ENCODE measurements at regions not wholly inside any gene's neighbourhood (a gene's known extent, or its start where the extent isn't known, plus 50 kb on each side); places are given as distances from the start of the nearest gene placed in this dataset.

- CTCF ChIA-PET = no interaction called here
- Histone ChIP-seq H3K9me3 (ENCODE audit: control insufficient read depth, insufficient read depth, low read length) (peaks cover 64% of the 10 kb centered on the region), H3K4me3 (ENCODE audit: low read depth, low read length) (no peak overlapping the region), H3K27me3 (ENCODE audit: control insufficient read depth, insufficient read depth, low read length) (no peaks in the 10 kb centered on the region), H3K27ac (ENCODE audit: low read depth, low read length) (no peak overlapping the region)
- no peak for DNase-seq (ENCODE audit: low read depth, low spot score)
- no peak for TF ChIP-seq CTCF (IDR thresholded peaks at IDR 0.05; ENCODE audit: low read depth, low read length)
- POLR2A ChIA-PET = no interaction called here
Measured at GRCh38 chr6:168198302-168199180, 119.5 kb upstream of the FRMD1 start.

- ChIA-PET POLR2A (no interaction called here), CTCF (no interaction called here)
- H3K27me3 ChIP-seq (ENCODE audit: control insufficient read depth, insufficient read depth, low read length) = no peaks in the 10 kb centered on the region
- H3K27ac ChIP-seq (ENCODE audit: low read depth, low read length) = no peak overlapping the region
- H3K9me3 ChIP-seq (ENCODE audit: control insufficient read depth, insufficient read depth, low read length) = peaks cover 71% of the 10 kb centered on the region
- no peak overlapping the region for H3K4me3 ChIP-seq (ENCODE audit: low read depth, low read length)
- DNase-seq (ENCODE audit: low read depth, low spot score) = no peak
- no peak for TF ChIP-seq CTCF (IDR thresholded peaks at IDR 0.05; ENCODE audit: low read depth, low read length)
Measured at GRCh38 chr6:168197636-168198301, 118.8 kb upstream of the FRMD1 start.

GRCh38 chr6:168196881-168197635, 118.0 kb upstream of the FRMD1 start:
- no peak for TF ChIP-seq CTCF (IDR thresholded peaks at IDR 0.05; ENCODE audit: low read depth, low read length)
- H3K9me3 ChIP-seq (ENCODE audit: control insufficient read depth, insufficient read depth, low read length) = peaks cover 76% of the 10 kb centered on the region
- no peak overlapping the region for H3K27ac ChIP-seq (ENCODE audit: low read depth, low read length)
- ChIA-PET POLR2A (no interaction called here), CTCF (no interaction called here)
- DNase-seq (ENCODE audit: low read depth, low spot score) = no peak
- no peak overlapping the region for H3K4me3 ChIP-seq (ENCODE audit: low read depth, low read length)
- no peaks in the 10 kb centered on the region for H3K27me3 ChIP-seq (ENCODE audit: control insufficient read depth, insufficient read depth, low read length)

GRCh38 chr6:168196385-168196860, 117.4 kb upstream of the FRMD1 start:
- Histone ChIP-seq H3K4me3 (ENCODE audit: low read depth, low read length) (no peak overlapping the region), H3K9me3 (ENCODE audit: control insufficient read depth, insufficient read depth, low read length) (peaks cover 71% of the 10 kb centered on the region), H3K27ac (ENCODE audit: low read depth, low read length) (no peak overlapping the region), H3K27me3 (ENCODE audit: control insufficient read depth, insufficient read depth, low read length) (no peaks in the 10 kb centered on the region)
- DNase-seq (ENCODE audit: low read depth, low spot score) = no peak
- ChIA-PET CTCF (no interaction called here), POLR2A (no interaction called here)
- TF ChIP-seq CTCF (IDR thresholded peaks at IDR 0.05; ENCODE audit: low read depth, low read length) = no peak
